ENCODE measurements at regions not wholly inside any gene's neighbourhood (a gene's known extent, or its start where the extent isn't known, plus 50 kb on each side); places are given as distances from the start of the nearest gene placed in this dataset.

GRCh38 chr10:10609379-10609955 is 408.2 kb upstream of the CELF2 start:
- H3K36me3 ChIP-seq (ENCODE audit: control insufficient read depth in 4 of 4, insufficient read depth in 3 of 4, low read depth in 1 of 4, low read length in 3 of 4): no peaks in the 10 kb centered on the region
- no peak overlapping the region for H3K9ac ChIP-seq (ENCODE audit: low read depth in 1 of 2, low read length in 2 of 2)
- H3K27ac ChIP-seq (ENCODE audit: low read depth in 1 of 2, low read length in 2 of 2): no peak overlapping the region
- no peak overlapping the region for H3K4me3 ChIP-seq (ENCODE audit: low read depth in 1 of 3, low read length in 3 of 3)
- H3K27me3 ChIP-seq (ENCODE audit: control insufficient read depth in 4 of 4, insufficient read depth in 4 of 4, low read length in 3 of 4): no peaks in the 10 kb centered on the region
- TF ChIP-seq SP1 (IDR thresholded peaks at IDR 0.05) (no peak), ATF3 (IDR thresholded peaks at IDR 0.05) (no peak), RAD21 (IDR thresholded peaks at IDR 0.05) (no peak), FOXA1 (IDR thresholded peaks at IDR 0.05) (no peak), TAF1 (conservative IDR thresholded peaks at IDR 0.05) (no peak), YY1 (IDR thresholded peaks at IDR 0.05) (no peak), HNF4A (conservative IDR thresholded peaks at IDR 0.05) (no peak), NR2F2 (IDR thresholded peaks at IDR 0.05) (no peak), HNF4G (IDR thresholded peaks at IDR 0.05) (no peak), GABPA (IDR thresholded peaks at IDR 0.05 in 1 of 2, conservative IDR thresholded peaks at IDR 0.05 in 1 of 2) (no peak)
- TF ChIP-seq, protein P1, sequence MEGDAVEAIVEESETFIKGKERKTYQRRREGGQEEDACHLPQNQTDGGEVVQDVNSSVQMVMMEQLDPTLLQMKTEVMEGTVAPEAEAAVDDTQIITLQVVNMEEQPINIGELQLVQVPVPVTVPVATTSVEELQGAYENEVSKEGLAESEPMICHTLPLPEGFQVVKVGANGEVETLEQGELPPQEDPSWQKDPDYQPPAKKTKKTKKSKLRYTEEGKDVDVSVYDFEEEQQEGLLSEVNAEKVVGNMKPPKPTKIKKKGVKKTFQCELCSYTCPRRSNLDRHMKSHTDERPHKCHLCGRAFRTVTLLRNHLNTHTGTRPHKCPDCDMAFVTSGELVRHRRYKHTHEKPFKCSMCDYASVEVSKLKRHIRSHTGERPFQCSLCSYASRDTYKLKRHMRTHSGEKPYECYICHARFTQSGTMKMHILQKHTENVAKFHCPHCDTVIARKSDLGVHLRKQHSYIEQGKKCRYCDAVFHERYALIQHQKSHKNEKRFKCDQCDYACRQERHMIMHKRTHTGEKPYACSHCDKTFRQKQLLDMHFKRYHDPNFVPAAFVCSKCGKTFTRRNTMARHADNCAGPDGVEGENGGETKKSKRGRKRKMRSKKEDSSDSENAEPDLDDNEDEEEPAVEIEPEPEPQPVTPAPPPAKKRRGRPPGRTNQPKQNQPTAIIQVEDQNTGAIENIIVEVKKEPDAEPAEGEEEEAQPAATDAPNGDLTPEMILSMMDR (IDR thresholded peaks at IDR 0.05; ENCODE audit: low read depth, low read length, missing input control): no peak
- TF ChIP-seq, protein P2, sequence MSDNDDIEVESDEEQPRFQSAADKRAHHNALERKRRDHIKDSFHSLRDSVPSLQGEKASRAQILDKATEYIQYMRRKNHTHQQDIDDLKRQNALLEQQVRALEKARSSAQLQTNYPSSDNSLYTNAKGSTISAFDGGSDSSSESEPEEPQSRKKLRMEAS (IDR thresholded peaks at IDR 0.05): no peak
- TF ChIP-seq, protein P3, sequence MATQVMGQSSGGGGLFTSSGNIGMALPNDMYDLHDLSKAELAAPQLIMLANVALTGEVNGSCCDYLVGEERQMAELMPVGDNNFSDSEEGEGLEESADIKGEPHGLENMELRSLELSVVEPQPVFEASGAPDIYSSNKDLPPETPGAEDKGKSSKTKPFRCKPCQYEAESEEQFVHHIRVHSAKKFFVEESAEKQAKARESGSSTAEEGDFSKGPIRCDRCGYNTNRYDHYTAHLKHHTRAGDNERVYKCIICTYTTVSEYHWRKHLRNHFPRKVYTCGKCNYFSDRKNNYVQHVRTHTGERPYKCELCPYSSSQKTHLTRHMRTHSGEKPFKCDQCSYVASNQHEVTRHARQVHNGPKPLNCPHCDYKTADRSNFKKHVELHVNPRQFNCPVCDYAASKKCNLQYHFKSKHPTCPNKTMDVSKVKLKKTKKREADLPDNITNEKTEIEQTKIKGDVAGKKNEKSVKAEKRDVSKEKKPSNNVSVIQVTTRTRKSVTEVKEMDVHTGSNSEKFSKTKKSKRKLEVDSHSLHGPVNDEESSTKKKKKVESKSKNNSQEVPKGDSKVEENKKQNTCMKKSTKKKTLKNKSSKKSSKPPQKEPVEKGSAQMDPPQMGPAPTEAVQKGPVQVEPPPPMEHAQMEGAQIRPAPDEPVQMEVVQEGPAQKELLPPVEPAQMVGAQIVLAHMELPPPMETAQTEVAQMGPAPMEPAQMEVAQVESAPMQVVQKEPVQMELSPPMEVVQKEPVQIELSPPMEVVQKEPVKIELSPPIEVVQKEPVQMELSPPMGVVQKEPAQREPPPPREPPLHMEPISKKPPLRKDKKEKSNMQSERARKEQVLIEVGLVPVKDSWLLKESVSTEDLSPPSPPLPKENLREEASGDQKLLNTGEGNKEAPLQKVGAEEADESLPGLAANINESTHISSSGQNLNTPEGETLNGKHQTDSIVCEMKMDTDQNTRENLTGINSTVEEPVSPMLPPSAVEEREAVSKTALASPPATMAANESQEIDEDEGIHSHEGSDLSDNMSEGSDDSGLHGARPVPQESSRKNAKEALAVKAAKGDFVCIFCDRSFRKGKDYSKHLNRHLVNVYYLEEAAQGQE (IDR thresholded peaks at IDR 0.05): no peak
- 87% methylated on average over 8 of the region's 8 CpGs for WGBS
- H3K9me3 ChIP-seq (ENCODE audit: control insufficient read depth in 4 of 4, low read length in 3 of 4): no peaks in the 10 kb centered on the region
- no peak for DNase-seq (ENCODE audit: low spot score)
- H3K4me1 ChIP-seq (ENCODE audit: control insufficient read depth in 4 of 4, insufficient read depth in 4 of 4, low read length in 3 of 4): no peaks in the 10 kb centered on the region

DNA sequence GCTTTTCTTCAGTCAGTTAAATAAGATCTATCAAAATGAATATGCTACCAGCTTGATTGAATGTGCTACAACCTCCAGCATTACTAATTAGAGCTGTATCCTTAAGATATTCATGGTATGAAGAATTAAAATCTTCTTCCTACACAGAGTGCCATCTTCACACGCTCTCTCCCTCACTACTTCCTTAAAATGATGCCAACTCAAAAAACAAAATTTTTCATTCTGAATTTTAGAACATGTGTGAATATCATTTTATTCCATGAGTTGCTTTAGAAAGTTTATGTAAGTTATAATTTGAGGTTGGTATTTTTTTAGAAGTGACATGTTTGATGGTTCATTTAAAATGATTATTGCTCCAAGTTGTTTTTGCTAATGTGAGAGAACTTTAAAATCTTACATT is 407.5 kb upstream of the CELF2 start:
- Histone ChIP-seq H3K27me3 (ENCODE audit: control insufficient read depth in 4 of 4, insufficient read depth in 4 of 4, low read length in 3 of 4) (no peaks in the 10 kb centered on the region), H3K4me1 (ENCODE audit: control insufficient read depth in 4 of 4, insufficient read depth in 4 of 4, low read length in 3 of 4) (no peaks in the 10 kb centered on the region), H3K4me3 (ENCODE audit: low read depth in 1 of 3, low read length in 3 of 3) (no peak overlapping the region), H3K9ac (ENCODE audit: low read depth in 1 of 2, low read length in 2 of 2) (no peak overlapping the region), H3K9me3 (ENCODE audit: control insufficient read depth in 4 of 4, low read length in 3 of 4) (peaks cover 0 to 2% (median 0%) of the 10 kb centered on the region in 4 donors), H3K36me3 (ENCODE audit: control insufficient read depth in 4 of 4, insufficient read depth in 3 of 4, low read depth in 1 of 4, low read length in 3 of 4) (no peaks in the 10 kb centered on the region), H3K27ac (ENCODE audit: low read depth in 1 of 2, low read length in 2 of 2) (no peak overlapping the region)
- no peak for TF ChIP-seq ATF3 (IDR thresholded peaks at IDR 0.05)
- TF ChIP-seq, protein P3 (IDR thresholded peaks at IDR 0.05): no peak
- DNase-seq (ENCODE audit: low spot score): no peak
- WGBS: 64% methylated on average over 1 of the region's 1 CpG
